Stomach (tissue), 8 donors: ENCODE measurements at regions not wholly inside any gene's neighbourhood (a gene's known extent, or its start where the extent isn't known, plus 50 kb on each side); places are given as distances from the start of the nearest gene placed in this dataset.

Experiments
- DNase-seq, 2 donors: peaks; one replicate each; pipeline versions ENCODE4 v3.0.0 to v3.0.0-alpha.2; 2013 to 2019
- H3K27ac ChIP-seq, 5 donors: fragments of 200-600 bp in 4 of 5; sonication (generic) in 4 of 5; one replicate each; pipeline ENCODE4 v1.5.1; 2013 to 2019; ENCODE audit warnings: mild to moderate bottlenecking in 1 of 5, moderate library complexity in 1 of 5
- H3K27me3 ChIP-seq, 3 donors: fragments of 200-600 bp; sonication (generic); one replicate each; pipeline ENCODE4 v1.5.1; 2017 to 2019; ENCODE audit warnings: mixed run types in 1 of 3
- H3K36me3 ChIP-seq, 4 donors: fragments of 200-600 bp; sonication (generic); 1 replicate in 3 of 4; 2 replicates in 1 of 4; pipeline ENCODE4 v1.5.1; 2016 to 2019
- H3K4me1 ChIP-seq, 4 donors: fragments of 200-600 bp; sonication (generic); one replicate each; pipeline ENCODE4 v1.5.1; 2016 to 2019
- H3K4me3 ChIP-seq, 4 donors: fragments of 200-600 bp; sonication (generic) in 3 of 4; one replicate each; pipeline ENCODE4 v1.5.1; 2016 to 2019; ENCODE audit warnings: mild to moderate bottlenecking in 1 of 4
- H3K9me3 ChIP-seq, 4 donors: fragments of 200-600 bp; sonication (generic); one replicate each; pipeline ENCODE4 v1.5.1; 2016 to 2019
- EP300 ChIP-seq: sonication (generic); formaldehyde crosslinking; IDR thresholded peaks from one replicate; pipeline ENCODE4 v1.6.1; 2017; ENCODE audit warnings: antibody characterized with exemption
- POLR2A ChIP-seq, 4 donors: fragments of 450-650 bp; IDR thresholded peaks; one replicate each; pipeline ENCODE4 v1.6.1; 2016; ENCODE audit warnings: antibody characterized with exemption in 4 of 4, control low read depth in 2 of 4, mild to moderate bottlenecking in 1 of 4, moderate library complexity in 1 of 4
- POLR2AphosphoS5 ChIP-seq, 3 donors: sonication (generic); formaldehyde crosslinking; IDR thresholded peaks; one replicate each; pipeline ENCODE4 v1.6.1; 2016; ENCODE audit warnings: antibody characterized with exemption in 3 of 3
- WGBS, 5 donors: extraction: QIAGEN DNeasy Blood & Tissue Kit in 3 of 5; methylation state at CpG; one replicate each; pipeline versions ENCODE4 v1.1.5 to v1.1.7; 2013 to 2018; 5-methylcytosine and 5-hydroxymethylcytosine counted together
- intact Hi-C: fragments of 100-400 bp; cut with DNase I; formaldehyde crosslinking; loops from one replicate; pipeline ENCODE4 v1.15.1; 2023; ENCODE audit warnings: low total_unique reads
- TF ChIP-seq, protein P1 (sequence below), 7 experiments: fragments of 450-650 bp in 4 of 7; fragments of 200-600 bp in 3 of 7; sonication (generic) in 3 of 7; IDR thresholded peaks; one replicate each; pipeline ENCODE4 v1.5.1; 2016 to 2019; ENCODE audit warnings: antibody characterized with exemption in 7 of 7, control low read depth in 2 of 7, mild to moderate bottlenecking in 1 of 7
- donor health status: healthy with polysubstance abuse.
- donor health status: Bipolar disorder and iron deficiency.
- donor health status: healthy.

DNA sequence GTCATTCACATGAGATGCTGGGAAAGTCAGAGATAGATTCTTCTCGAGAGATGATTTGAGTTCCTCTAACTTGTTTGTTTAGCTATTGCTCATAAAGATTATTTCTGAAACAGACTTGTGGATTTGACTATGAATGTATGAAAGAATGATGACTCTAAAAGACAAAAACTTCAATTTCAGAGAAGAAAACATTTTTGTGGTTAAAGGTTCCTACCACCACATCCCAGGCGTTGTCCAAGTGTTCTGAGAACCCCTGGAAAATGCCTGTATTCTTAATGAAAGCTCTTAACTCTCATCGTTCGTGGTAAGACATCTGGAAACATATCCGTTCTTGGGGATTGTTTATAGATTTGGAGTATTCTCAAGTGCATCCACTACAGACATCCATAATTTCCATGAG is 228.7 kb downstream of the BARHL2 start:
- Histone ChIP-seq H3K27me3 (no peaks in the 10 kb centered on the region), H3K9me3 (no peaks in the 10 kb centered on the region), H3K27ac (no peak overlapping the region), H3K4me3 (no peak overlapping the region), H3K4me1 (no peaks in the 10 kb centered on the region), H3K36me3 (no peaks in the 10 kb centered on the region)
- TF ChIP-seq POLR2A (IDR thresholded peaks at IDR 0.05) (no peak), POLR2AphosphoS5 (IDR thresholded peaks at IDR 0.05) (no peak), EP300 (no peak)
- TF ChIP-seq, protein P1, sequence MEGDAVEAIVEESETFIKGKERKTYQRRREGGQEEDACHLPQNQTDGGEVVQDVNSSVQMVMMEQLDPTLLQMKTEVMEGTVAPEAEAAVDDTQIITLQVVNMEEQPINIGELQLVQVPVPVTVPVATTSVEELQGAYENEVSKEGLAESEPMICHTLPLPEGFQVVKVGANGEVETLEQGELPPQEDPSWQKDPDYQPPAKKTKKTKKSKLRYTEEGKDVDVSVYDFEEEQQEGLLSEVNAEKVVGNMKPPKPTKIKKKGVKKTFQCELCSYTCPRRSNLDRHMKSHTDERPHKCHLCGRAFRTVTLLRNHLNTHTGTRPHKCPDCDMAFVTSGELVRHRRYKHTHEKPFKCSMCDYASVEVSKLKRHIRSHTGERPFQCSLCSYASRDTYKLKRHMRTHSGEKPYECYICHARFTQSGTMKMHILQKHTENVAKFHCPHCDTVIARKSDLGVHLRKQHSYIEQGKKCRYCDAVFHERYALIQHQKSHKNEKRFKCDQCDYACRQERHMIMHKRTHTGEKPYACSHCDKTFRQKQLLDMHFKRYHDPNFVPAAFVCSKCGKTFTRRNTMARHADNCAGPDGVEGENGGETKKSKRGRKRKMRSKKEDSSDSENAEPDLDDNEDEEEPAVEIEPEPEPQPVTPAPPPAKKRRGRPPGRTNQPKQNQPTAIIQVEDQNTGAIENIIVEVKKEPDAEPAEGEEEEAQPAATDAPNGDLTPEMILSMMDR (IDR thresholded peaks at IDR 0.05), result no peak
- WGBS, 5 donors, result 63 to 82% (median 78%) methylated on average over 5 of the region's 5 CpGs
- intact Hi-C loops, result no loop called here
- no peak for DNase-seq

DNA sequence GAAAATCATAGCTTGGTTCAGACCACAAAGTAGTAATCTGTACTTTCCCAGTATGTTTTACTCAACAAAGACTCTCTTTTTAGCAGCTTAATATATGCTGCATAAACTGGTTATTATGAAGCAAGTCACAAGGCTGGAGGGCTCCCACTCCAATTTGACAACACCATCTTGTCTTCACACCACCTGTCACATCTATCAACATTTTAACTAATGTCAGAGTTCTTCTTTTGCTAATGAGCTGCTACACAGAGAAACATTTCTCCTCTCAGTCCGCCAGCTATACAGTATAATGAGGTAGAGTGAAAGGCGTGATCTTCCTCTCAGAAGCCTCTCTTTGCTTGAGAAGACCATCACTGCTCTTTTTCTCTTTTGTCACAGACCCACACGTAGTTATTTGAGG is 230.1 kb downstream of the BARHL2 start:
- Histone ChIP-seq H3K27ac (no peak overlapping the region), H3K4me3 (no peak overlapping the region), H3K27me3 (no peaks in the 10 kb centered on the region), H3K4me1 (no peaks in the 10 kb centered on the region), H3K36me3 (no peaks in the 10 kb centered on the region), H3K9me3 (no peaks in the 10 kb centered on the region)
- TF ChIP-seq POLR2A (IDR thresholded peaks at IDR 0.05) (no peak), EP300 (no peak), POLR2AphosphoS5 (IDR thresholded peaks at IDR 0.05) (no peak)
- TF ChIP-seq, protein P1 (IDR thresholded peaks at IDR 0.05), result no peak
- WGBS, 5 donors, result 74 to 84% (median 83%) methylated on average over 3 of the region's 3 CpGs
- DNase-seq, result no peak
- intact Hi-C loops, result no loop called here

- intact Hi-C loops, result no loop called here
- no peak overlapping the region for H3K4me3 ChIP-seq
- H3K27me3 ChIP-seq, result no peaks in the 10 kb centered on the region
- no peak overlapping the region for H3K27ac ChIP-seq
- DNase-seq, result no peak
- H3K9me3 ChIP-seq, result no peaks in the 10 kb centered on the region
- no peaks in the 10 kb centered on the region for H3K36me3 ChIP-seq
- TF ChIP-seq, protein P1 (IDR thresholded peaks at IDR 0.05), result no peak
- no peak for TF ChIP-seq POLR2AphosphoS5 (IDR thresholded peaks at IDR 0.05)
- no peak for TF ChIP-seq EP300
- TF ChIP-seq POLR2A (IDR thresholded peaks at IDR 0.05), result no peak
- 56 to 80% (median 68%) methylated on average over 1 of the region's 1 CpG for WGBS, 5 donors
- no peaks in the 10 kb centered on the region for H3K4me1 ChIP-seq
These were observed 230.8 kb downstream of the BARHL2 start for GRCh38 chr1:90486134-90486824.

DNA sequence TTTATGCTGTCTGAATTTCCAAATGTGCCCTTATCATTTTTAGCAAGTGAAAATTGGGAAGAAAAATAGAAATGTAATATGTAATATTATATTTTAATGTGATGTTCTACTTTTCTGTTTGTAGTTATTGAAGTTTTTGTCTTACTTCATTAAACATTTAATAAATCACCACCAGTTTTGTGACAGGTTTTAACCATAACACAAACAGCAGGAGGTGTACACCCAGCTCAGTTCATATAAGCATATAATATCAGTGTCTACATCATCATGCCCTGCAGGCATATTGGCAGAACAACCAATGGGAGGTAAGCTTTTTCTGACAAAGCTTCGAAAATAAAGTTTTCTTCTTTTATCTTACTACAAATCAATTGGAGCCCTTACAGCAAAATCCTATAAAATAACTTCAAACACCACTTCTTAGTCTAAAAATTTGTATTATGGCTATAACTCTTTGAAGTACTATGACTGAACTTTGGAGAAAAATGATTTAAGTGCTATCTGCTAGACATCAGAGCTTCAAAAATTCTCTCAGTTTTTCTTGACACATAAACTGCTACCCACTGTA is 236.7 kb downstream of the BARHL2 start:
- 63 to 81% (median 76%) methylated on average over 1 of the region's 1 CpG for WGBS, 5 donors
- DNase-seq, result no peak
- Histone ChIP-seq H3K27ac (no peak overlapping the region), H3K4me1 (no peaks in the 10 kb centered on the region), H3K9me3 (no peaks in the 10 kb centered on the region), H3K36me3 (no peaks in the 10 kb centered on the region), H3K4me3 (no peak overlapping the region), H3K27me3 (no peaks in the 10 kb centered on the region)
- intact Hi-C loops, result no loop called here
- TF ChIP-seq, protein P1 (IDR thresholded peaks at IDR 0.05), result no peak
- TF ChIP-seq POLR2A (IDR thresholded peaks at IDR 0.05) (no peak), POLR2AphosphoS5 (IDR thresholded peaks at IDR 0.05) (no peak), EP300 (no peak)
